H1 (cell line): ENCODE measurements at regions not wholly inside any gene's neighbourhood (a gene's known extent, or its start where the extent isn't known, plus 50 kb on each side); places are given as distances from the start of the nearest gene placed in this dataset.

ENCODE experiments used
- CTCF ChIA-PET: fragments of 300-600 bp; sonication (Branson Sonifier 250); formaldehyde crosslinking; loops from one replicate; lab custom pipeline; 2021; ENCODE audit not compliant: partially characterized antibody; lab: Charles Lee
- POLR2A ChIA-PET: fragments of 300-600 bp; sonication (Branson Sonifier 250); formaldehyde crosslinking; loops from one replicate; lab custom pipeline; 2021; ENCODE audit warnings: inconsistent platforms; ENCODE audit not compliant: partially characterized antibody; lab: Charles Lee
- DNase-seq, 2 experiments: peaks; one replicate each; pipeline versions ENCODE4 v3.0.0 to v3.0.0-alpha.2; 2010 to 2022; ENCODE audit warnings: low spot score in 2 of 2, low read depth in 1 of 2, mixed read lengths in 1 of 2
- FAIRE-seq: peaks from 2 replicates; lab custom pipeline; 2011; peaks lifted over from hg19 to GRCh38; lab: Jason Lieb, UNC
- H2AFZ ChIP-seq: 2 replicates; pipeline ENCODE4 v1.8.1; 2012; ENCODE audit warnings: low read length, inconsistent platforms
- H2AK5ac ChIP-seq: 2 replicates; pipeline ENCODE4 v1.6.1; 2013; ENCODE audit warnings: low read depth, low read length
- H2BK120ac ChIP-seq: replicated peaks from 2 replicates; pipeline ENCODE3; 2013; ENCODE audit warnings: low read depth, low read length, inconsistent platforms
- H2BK12ac ChIP-seq: 2 replicates; pipeline ENCODE4 v1.6.1; 2013; ENCODE audit warnings: low read depth, low read length
- H2BK15ac ChIP-seq: 2 replicates; pipeline ENCODE4 v1.6.1; 2013; ENCODE audit warnings: low read length
- H2BK20ac ChIP-seq: 2 replicates; pipeline ENCODE4 v1.6.1; 2013; ENCODE audit warnings: low read length
- H2BK5ac ChIP-seq: 2 replicates; pipeline ENCODE4 v1.6.1; 2013; ENCODE audit warnings: low read depth, low read length
- H3K14ac ChIP-seq: 2 replicates; pipeline ENCODE4 v1.6.1; 2013; ENCODE audit warnings: inconsistent platforms; ENCODE audit not compliant: insufficient read length
- H3K18ac ChIP-seq: 2 replicates; pipeline ENCODE4 v1.6.1; 2013; ENCODE audit warnings: low read length; ENCODE audit errors: extremely low read depth
- H3K23ac ChIP-seq: 2 replicates; pipeline ENCODE4 v1.6.1; 2013; ENCODE audit warnings: inconsistent platforms; ENCODE audit not compliant: insufficient read length
- H3K23me2 ChIP-seq: 2 replicates; pipeline ENCODE4 v1.6.1; 2013; ENCODE audit warnings: low read depth, low read length
- H3K27ac ChIP-seq: 2 replicates; pipeline ENCODE4 v1.6.1; 2011; ENCODE audit warnings: low read depth, low read length, inconsistent platforms
- H3K27me3 ChIP-seq, 4 experiments: replicated peaks in 1 of 4; 1 replicate in 1 of 4; 2 replicates in 3 of 4; pipeline versions ENCODE4 v1.6.1 to v1.8.1; 2011 to 2013; ENCODE audit warnings: low read length in 3 of 4, mild to moderate bottlenecking in 3 of 4, inconsistent platforms in 2 of 4, mixed read lengths in 2 of 4, moderate library complexity in 1 of 4; ENCODE audit not compliant: control insufficient read depth in 3 of 4, insufficient read depth in 3 of 4; ENCODE audit errors: extremely low read depth in 1 of 4
- H3K36me3 ChIP-seq, 4 experiments: 2 replicates each; pipeline versions ENCODE4 v1.6.1 to v1.8.1; 2011 to 2013; ENCODE audit warnings: mild to moderate bottlenecking in 4 of 4, low read length in 3 of 4, moderate library complexity in 2 of 4, control low read depth in 1 of 4, inconsistent platforms in 1 of 4; ENCODE audit not compliant: insufficient read depth in 4 of 4, control insufficient read depth in 2 of 4
- H3K4ac ChIP-seq: replicated peaks from 2 replicates; pipeline ENCODE3; 2013; ENCODE audit warnings: low read length, low read depth, mixed read lengths, inconsistent platforms; ENCODE audit not compliant: insufficient read length
- H3K4me1 ChIP-seq, 4 experiments: replicated peaks in 1 of 4; 1 replicate in 1 of 4; 2 replicates in 3 of 4; pipeline versions ENCODE4 v1.6.1 to v1.8.1; 2011 to 2013; ENCODE audit warnings: low read length in 3 of 4, inconsistent platforms in 2 of 4, mixed read lengths in 1 of 4; ENCODE audit not compliant: insufficient read depth in 4 of 4, control insufficient read depth in 3 of 4
- H3K4me2 ChIP-seq, 2 experiments: 2 replicates each; pipeline versions ENCODE4 v1.6.1 to v1.8.1; 2011 to 2013; ENCODE audit warnings: low read depth in 2 of 2, low read length in 2 of 2, control low read depth in 1 of 2, inconsistent platforms in 1 of 2, mild to moderate bottlenecking in 1 of 2; ENCODE audit not compliant: insufficient read depth in 1 of 2
- H3K4me3 ChIP-seq, 4 experiments: fragments of 200-600, 300-600 bp in 1 of 4; sonication (generic), shearing (Covaris generic), sonication (Bioruptor Twin) in 1 of 4; 2 replicates each; pipeline versions ENCODE4 v1.5.1 to v1.8.1; 2011 to 2016; ENCODE audit warnings: low read length in 4 of 4, low read depth in 3 of 4, control low read depth in 2 of 4, inconsistent platforms in 2 of 4, mild to moderate bottlenecking in 2 of 4, mixed read lengths in 1 of 4, moderate library complexity in 1 of 4; ENCODE audit not compliant: insufficient read depth in 2 of 4; ENCODE audit errors: extremely low read depth in 1 of 4
- H3K56ac ChIP-seq: replicated peaks from 2 replicates; pipeline ENCODE3; 2013; ENCODE audit warnings: low read depth, mild to moderate bottlenecking, mixed read lengths, low read length, inconsistent platforms; ENCODE audit not compliant: insufficient read length
- H3K79me1 ChIP-seq: 2 replicates; pipeline ENCODE4 v1.6.1; 2013; ENCODE audit warnings: low read depth, low read length, control low read depth
- H3K79me2 ChIP-seq, 2 experiments: 2 replicates each; pipeline versions ENCODE4 v1.6.1 to v1.8.1; 2012 to 2013; ENCODE audit warnings: low read length in 2 of 2, mild to moderate bottlenecking in 2 of 2, inconsistent platforms in 1 of 2; ENCODE audit not compliant: insufficient read depth in 2 of 2, control insufficient read depth in 1 of 2
- H3K9ac ChIP-seq, 4 experiments: replicated peaks in 1 of 4; 1 replicate in 1 of 4; 2 replicates in 3 of 4; pipeline versions ENCODE4 v1.6.1 to v1.8.1; 2011 to 2013; ENCODE audit warnings: low read depth in 3 of 4, low read length in 3 of 4, control low read depth in 2 of 4, mild to moderate bottlenecking in 2 of 4, moderate library complexity in 2 of 4, inconsistent platforms in 1 of 4; ENCODE audit errors: extremely low read depth in 1 of 4
- H3K9me3 ChIP-seq, 2 experiments: 2 replicates each; pipeline versions ENCODE4 v1.6.1 to v1.8.1; 2012 to 2013; ENCODE audit warnings: mild to moderate bottlenecking in 2 of 2, moderate library complexity in 2 of 2, control low read depth in 1 of 2, inconsistent platforms in 1 of 2, low read depth in 1 of 2, low read length in 1 of 2, mixed read lengths in 1 of 2; ENCODE audit not compliant: insufficient read depth in 2 of 2
- H4K20me1 ChIP-seq, 2 experiments: replicated peaks in 1 of 2; 2 replicates each; pipeline versions ENCODE3 to v1.8.1; 2011 to 2013; ENCODE audit warnings: inconsistent platforms in 2 of 2, low read length in 2 of 2, mild to moderate bottlenecking in 1 of 2; ENCODE audit not compliant: insufficient read depth in 2 of 2, control insufficient read depth in 1 of 2
- H4K5ac ChIP-seq: 2 replicates; pipeline ENCODE4 v1.6.1; 2013; ENCODE audit warnings: low read length, low read depth, mixed read lengths, inconsistent platforms; ENCODE audit not compliant: insufficient read length
- H4K8ac ChIP-seq: 2 replicates; pipeline ENCODE4 v1.8.0; 2013; ENCODE audit warnings: mild to moderate bottlenecking, moderate library complexity, low read length, inconsistent platforms; ENCODE audit not compliant: insufficient read depth; ENCODE audit errors: extremely low read depth
- H4K91ac ChIP-seq: replicated peaks from 2 replicates; pipeline ENCODE3; 2013; ENCODE audit warnings: low read length, mixed read lengths, inconsistent platforms; ENCODE audit not compliant: insufficient read length
- BACH1 ChIP-seq: IDR thresholded peaks from 2 replicates; pipeline ENCODE4 v1.6.1; 2012; ENCODE audit warnings: low read length, improper control_type of control experiment
- CEBPB ChIP-seq: IDR thresholded peaks from 2 replicates; pipeline ENCODE4 v1.6.1; 2012; ENCODE audit warnings: low read depth, low read length
- CHD2 ChIP-seq: IDR thresholded peaks from 2 replicates; pipeline ENCODE4 v1.6.1; 2012; ENCODE audit warnings: low read length, improper control_type of control experiment
- EP300 ChIP-seq, 2 experiments: IDR thresholded peaks; 1 replicate in 1 of 2; 2 replicates in 1 of 2; pipeline ENCODE4 v1.6.1; 2011 to 2012; ENCODE audit warnings: low read depth in 2 of 2, low read length in 2 of 2, mild to moderate bottlenecking in 2 of 2, borderline replicate concordance in 1 of 2, inconsistent platforms in 1 of 2, moderate library complexity in 1 of 2
- GABPA ChIP-seq: IDR thresholded peaks from 2 replicates; pipeline ENCODE4 v1.6.1; 2011; ENCODE audit warnings: mild to moderate bottlenecking, low read length, moderate library complexity, borderline replicate concordance; ENCODE audit not compliant: insufficient read depth
- HDAC6 ChIP-seq: IDR thresholded peaks from one replicate; pipeline ENCODE4 v1.7.1; 2012; ENCODE audit warnings: low read depth, mild to moderate bottlenecking, inconsistent platforms, low read length, moderate library complexity
- JUN ChIP-seq: IDR thresholded peaks from 2 replicates; pipeline ENCODE4 v1.6.1; 2011; ENCODE audit warnings: low read depth, mild to moderate bottlenecking, improper control_type of control experiment, low read length
- KDM1A ChIP-seq: fragments of 200-600, 300-600 bp; sonication (generic); IDR thresholded peaks from 2 replicates; pipeline ENCODE4 v1.7.1; 2016; ENCODE audit warnings: mild to moderate bottlenecking, low read length, borderline replicate concordance
- MAFK ChIP-seq: IDR thresholded peaks from 2 replicates; pipeline ENCODE4 v1.6.1; 2012; ENCODE audit warnings: low read depth, mild to moderate bottlenecking, improper control_type of control experiment, low read length
- NRF1 ChIP-seq: IDR thresholded peaks from 2 replicates; pipeline ENCODE4 v1.6.1; 2011; ENCODE audit warnings: mild to moderate bottlenecking, low read depth, low read length, improper control_type of control experiment
- PHF8 ChIP-seq: fragments of 200-600 bp; sonication (generic); conservative IDR thresholded peaks from 2 replicates; pipeline ENCODE4 v1.7.1; 2012; ENCODE audit warnings: low read depth, mild to moderate bottlenecking, inconsistent platforms, low read length, moderate library complexity
- SAP30 ChIP-seq: fragments of 300-600 bp; sonication (generic); IDR thresholded peaks from 2 replicates; pipeline ENCODE4 v1.7.1; 2012; ENCODE audit warnings: low read length, moderate library complexity, mild to moderate bottlenecking, inconsistent platforms; ENCODE audit not compliant: insufficient read depth, insufficient replicate concordance
- SP4 ChIP-seq: IDR thresholded peaks from 2 replicates; pipeline ENCODE4 v1.6.1; 2012; ENCODE audit warnings: low read length, inconsistent platforms
- SRF ChIP-seq: IDR thresholded peaks from 2 replicates; pipeline ENCODE4 v1.6.1; 2011; ENCODE audit warnings: mild to moderate bottlenecking, low read depth, low read length, moderate library complexity
- TBP ChIP-seq: IDR thresholded peaks from 2 replicates; pipeline ENCODE4 v1.6.1; 2011; ENCODE audit warnings: low read depth, low read length, improper control_type of control experiment
- WGBS, 2 experiments: shearing (Covaris generic) in 1 of 2; methylation state at CpG; one replicate each; pipeline versions ENCODE4 v1.1.6 to v1.1.7; 2013 to 2015; ENCODE audit warnings: low lambda C conversion rate in 2 of 2, mixed read lengths in 2 of 2, inconsistent platforms in 1 of 2, low coverage in 1 of 2, missing lambda C conversion rate in 1 of 2; ENCODE audit not compliant: insufficient replicate concordance in 2 of 2, insufficient coverage in 1 of 2, insufficient read length in 1 of 2; ENCODE audit errors: extremely low coverage in 1 of 2, missing lambda C conversion rate in 1 of 2; 5-methylcytosine and 5-hydroxymethylcytosine counted together

DNA sequence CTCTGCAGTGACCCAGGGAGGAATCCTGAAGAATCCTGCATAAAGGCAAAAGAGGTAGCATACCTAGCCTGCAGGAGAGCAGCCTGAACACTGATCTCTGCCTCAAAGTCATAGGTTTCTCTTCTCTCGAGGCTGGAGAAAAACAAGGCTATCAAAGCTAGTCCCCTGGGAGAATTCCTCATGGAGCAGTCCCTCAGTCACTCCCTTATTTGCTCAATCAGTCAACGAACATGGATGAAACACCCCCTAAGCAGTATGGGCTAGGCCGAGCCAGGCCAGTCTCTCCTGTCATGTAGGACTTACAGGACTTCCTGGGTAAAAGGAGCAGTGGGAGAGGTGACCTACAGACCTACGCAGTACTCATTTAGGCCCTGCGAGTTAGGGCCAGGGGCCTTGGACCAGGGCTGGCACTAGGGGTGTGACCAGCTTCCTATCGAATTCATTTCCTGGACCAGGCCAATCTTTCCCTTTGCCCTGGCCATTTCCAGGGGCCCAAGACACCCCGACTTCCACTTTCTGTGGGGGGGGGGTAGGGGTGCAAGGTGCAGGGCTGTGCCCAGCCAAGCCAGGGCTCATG is 164.1 kb downstream of the EFNB1 start:
- Histone ChIP-seq H3K23me2 (no peaks in the 10 kb centered on the region), H3K9ac (no peak overlapping the region), H4K20me1 (no peaks in the 10 kb centered on the region), H3K27ac (no peak overlapping the region), H2BK12ac (no peak overlapping the region), H3K4ac (no peak overlapping the region), H3K9me3 (no peaks in the 10 kb centered on the region), H3K79me2 (no peaks in the 10 kb centered on the region), H2BK20ac (no peak overlapping the region), H3K36me3 (no peaks in the 10 kb centered on the region), H3K23ac (no peak overlapping the region), H4K91ac (no peak overlapping the region), H3K14ac (no peak overlapping the region), H3K4me3 (no peak overlapping the region), H3K4me2 (no peak overlapping the region), H2BK15ac (no peak overlapping the region), H3K27me3 (no peaks in the 10 kb centered on the region; a peak in 1 of 7 replicates), H3K79me1 (no peaks in the 10 kb centered on the region), H4K8ac (no peak overlapping the region), H2BK120ac (no peak overlapping the region), H2AK5ac (no peak overlapping the region), H3K4me1 (peaks cover 1 to 9% (median 4%) of the 10 kb centered on the region in 4 experiments; a peak in 6 of 7 replicates), H2BK5ac (no peak overlapping the region), H3K18ac (no peak overlapping the region), H4K5ac (no peak overlapping the region), H2AFZ (no peak overlapping the region), H3K56ac (no peak overlapping the region)
- ChIA-PET POLR2A (interaction anchor here (0.8 kb wide), 1 partner anchor 10 kb away, joined by 3 read pairs; no protein-coding TSS in a partner anchor), CTCF (interaction anchor here (0.6 to 1.1 kb wide), 2 partner anchors 116 to 229 kb away, joined by 3 read pairs; no protein-coding TSS in a partner anchor)
- no peak for FAIRE-seq
- WGBS, 2 experiments = 77% methylated on average over 3 of the region's 7 CpGs; no CpG with 5 or more reads in 1 of the 2 experiments
- peak in 1 of 2 experiments; percentile 24 for DNase-seq
- TF ChIP-seq HDAC6 = no peak
- no peak for TF ChIP-seq JUN
- no peak for TF ChIP-seq EP300 (IDR thresholded peaks at IDR 0.05; ENCODE audit: borderline replicate concordance in 1 of 2, low read depth in 2 of 2, low read length in 2 of 2)
- TF ChIP-seq CHD2 = no peak
- no peak for TF ChIP-seq SRF
- TF ChIP-seq SAP30 = no peak
- TF ChIP-seq CEBPB = no peak
- TF ChIP-seq GABPA = no peak
- TF ChIP-seq TBP = no peak
- TF ChIP-seq MAFK = no peak
- TF ChIP-seq KDM1A = no peak
- TF ChIP-seq BACH1 = no peak
- TF ChIP-seq PHF8 = no peak
- TF ChIP-seq SP4 = no peak
- TF ChIP-seq NRF1 = no peak
